Spleen (tissue), 7 donors: ENCODE measurements at regions not wholly inside any gene's neighbourhood (a gene's known extent, or its start where the extent isn't known, plus 50 kb on each side); places are given as distances from the start of the nearest gene placed in this dataset.

Experiments used
- POLR2A ChIP-seq, 3 donors: fragments of 450-650 bp; IDR thresholded peaks; one replicate each; pipeline ENCODE4 v1.5.1; 2017; ENCODE audit warnings: antibody characterized with exemption in 3 of 3, mild to moderate bottlenecking in 1 of 3
- POLR2AphosphoS5 ChIP-seq, 3 donors: sonication (generic); formaldehyde crosslinking; IDR thresholded peaks; one replicate each; pipeline ENCODE4 v1.5.1; 2017; ENCODE audit warnings: antibody characterized with exemption in 3 of 3
- TF ChIP-seq, protein P1 (sequence below), 11 experiments: fragments of 200-600 bp in 7 of 11; fragments of 450-650 bp in 4 of 11; sonication (generic) in 4 of 11; IDR thresholded peaks in 8 of 11; conservative IDR thresholded peaks in 3 of 11; 1 replicate in 7 of 11; 2 replicates in 4 of 11; pipeline versions ENCODE4 v1.4.0 to v1.8.0; 2016 to 2021; ENCODE audit warnings: antibody characterized with exemption in 11 of 11, inconsistent platforms in 4 of 11, mild to moderate bottlenecking in 1 of 11
- donor health status: DM: no; HTN: no; CAD: no; lungs with moderate emphysema.
- donor health status: DM: no; HTN: no; CAD: no.
- donor health status: DM: no; HTN: no; CAD: no.

- TF ChIP-seq POLR2AphosphoS5 (IDR thresholded peaks at IDR 0.05): no peak
- TF ChIP-seq, protein P1, sequence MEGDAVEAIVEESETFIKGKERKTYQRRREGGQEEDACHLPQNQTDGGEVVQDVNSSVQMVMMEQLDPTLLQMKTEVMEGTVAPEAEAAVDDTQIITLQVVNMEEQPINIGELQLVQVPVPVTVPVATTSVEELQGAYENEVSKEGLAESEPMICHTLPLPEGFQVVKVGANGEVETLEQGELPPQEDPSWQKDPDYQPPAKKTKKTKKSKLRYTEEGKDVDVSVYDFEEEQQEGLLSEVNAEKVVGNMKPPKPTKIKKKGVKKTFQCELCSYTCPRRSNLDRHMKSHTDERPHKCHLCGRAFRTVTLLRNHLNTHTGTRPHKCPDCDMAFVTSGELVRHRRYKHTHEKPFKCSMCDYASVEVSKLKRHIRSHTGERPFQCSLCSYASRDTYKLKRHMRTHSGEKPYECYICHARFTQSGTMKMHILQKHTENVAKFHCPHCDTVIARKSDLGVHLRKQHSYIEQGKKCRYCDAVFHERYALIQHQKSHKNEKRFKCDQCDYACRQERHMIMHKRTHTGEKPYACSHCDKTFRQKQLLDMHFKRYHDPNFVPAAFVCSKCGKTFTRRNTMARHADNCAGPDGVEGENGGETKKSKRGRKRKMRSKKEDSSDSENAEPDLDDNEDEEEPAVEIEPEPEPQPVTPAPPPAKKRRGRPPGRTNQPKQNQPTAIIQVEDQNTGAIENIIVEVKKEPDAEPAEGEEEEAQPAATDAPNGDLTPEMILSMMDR (IDR thresholded peaks at IDR 0.05 in 8 of 11, conservative IDR thresholded peaks at IDR 0.05 in 3 of 11): no peak
- no peak for TF ChIP-seq POLR2A (IDR thresholded peaks at IDR 0.05)
Measured at GRCh38 chr9:78123808-78124207, 92.2 kb upstream of the GNAQ start.
